Effector memory CD8-positive, alpha-beta T cell (primary cell): ENCODE measurements at regions not wholly inside any gene's neighbourhood (a gene's known extent, or its start where the extent isn't known, plus 50 kb on each side); places are given as distances from the start of the nearest gene placed in this dataset.

ENCODE experiments used
- ATAC-seq: fragments of 150-1000 bp; cut with Tn5 transposase; replicated peaks from 2 replicates; pipeline ENCODE4 v1.10.0; 2021; ENCODE audit warnings: mild to moderate bottlenecking, moderate library complexity
- DNase-seq, 3 experiments: peaks; one replicate each; pipeline ENCODE4 v3.0.0; 2021
- H3K27ac Mint-ChIP-seq, 2 donors: one replicate each; pipeline ENCODE4 v1.8.0; 2022; ENCODE audit warnings: mild to moderate bottlenecking in 2 of 2, mixed read lengths in 2 of 2, moderate library complexity in 2 of 2
- H3K27me3 Mint-ChIP-seq, 2 donors: one replicate each; pipeline ENCODE4 v1.8.0; 2022; ENCODE audit warnings: mixed read lengths in 2 of 2
- H3K36me3 Mint-ChIP-seq: one replicate; pipeline ENCODE4 v1.8.0; 2022; ENCODE audit warnings: mild to moderate bottlenecking, moderate library complexity, mixed read lengths; ENCODE audit not compliant: insufficient read depth
- H3K4me1 Mint-ChIP-seq, 2 donors: one replicate each; pipeline ENCODE4 v1.8.0; 2022; ENCODE audit warnings: low read depth in 2 of 2, mixed read lengths in 2 of 2
- H3K4me3 Mint-ChIP-seq, 2 donors: one replicate each; pipeline ENCODE4 v1.8.0; 2022; ENCODE audit warnings: mild to moderate bottlenecking in 2 of 2, mixed read lengths in 2 of 2, moderate library complexity in 2 of 2
- H3K9me3 Mint-ChIP-seq, 2 donors: one replicate each; pipeline ENCODE4 v1.8.0; 2022; ENCODE audit warnings: mixed read lengths in 2 of 2

DNA sequence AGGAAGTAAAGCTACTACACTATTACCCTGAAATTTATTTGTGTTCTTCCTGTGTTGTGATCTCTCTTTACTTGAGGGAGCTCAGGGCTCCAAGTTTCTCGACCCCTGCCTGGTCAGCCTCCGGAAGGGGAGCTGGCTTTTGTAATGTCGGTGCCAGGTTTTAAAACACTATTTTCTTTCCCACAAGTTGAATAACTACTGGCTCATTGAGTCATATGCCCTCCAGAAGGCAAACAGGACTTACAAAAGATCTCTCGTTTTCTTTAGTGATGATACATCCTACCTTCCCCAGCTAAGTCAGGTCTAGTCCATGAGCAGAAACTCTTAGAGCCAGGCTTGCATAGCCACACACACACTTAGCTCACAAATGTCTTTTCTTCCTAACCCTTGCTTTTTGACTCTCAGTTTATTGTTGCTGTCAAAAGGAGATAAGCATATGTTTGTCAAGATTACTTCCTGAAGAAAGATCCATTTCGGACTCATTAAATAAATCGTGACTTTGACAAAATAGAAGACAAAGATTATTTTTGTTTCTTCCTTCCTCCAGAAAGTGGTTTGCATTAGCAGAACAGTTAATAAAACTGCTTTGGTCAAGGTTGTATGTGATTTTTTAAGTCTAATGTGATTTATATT, 209.8 kb upstream of the FLRT2 start:
- ATAC-seq: no peak
- DNase-seq: no peak
- H3K27me3 Mint-ChIP-seq: no peaks in the 10 kb centered on the region
- H3K4me1 Mint-ChIP-seq: no peaks in the 10 kb centered on the region
- H3K36me3 Mint-ChIP-seq: no peaks in the 10 kb centered on the region
- H3K9me3 Mint-ChIP-seq: peaks cover 6 to 7% of the 10 kb centered on the region in 2 donors
- H3K4me3 Mint-ChIP-seq: no peak overlapping the region
- H3K27ac Mint-ChIP-seq: no peak overlapping the region

DNA sequence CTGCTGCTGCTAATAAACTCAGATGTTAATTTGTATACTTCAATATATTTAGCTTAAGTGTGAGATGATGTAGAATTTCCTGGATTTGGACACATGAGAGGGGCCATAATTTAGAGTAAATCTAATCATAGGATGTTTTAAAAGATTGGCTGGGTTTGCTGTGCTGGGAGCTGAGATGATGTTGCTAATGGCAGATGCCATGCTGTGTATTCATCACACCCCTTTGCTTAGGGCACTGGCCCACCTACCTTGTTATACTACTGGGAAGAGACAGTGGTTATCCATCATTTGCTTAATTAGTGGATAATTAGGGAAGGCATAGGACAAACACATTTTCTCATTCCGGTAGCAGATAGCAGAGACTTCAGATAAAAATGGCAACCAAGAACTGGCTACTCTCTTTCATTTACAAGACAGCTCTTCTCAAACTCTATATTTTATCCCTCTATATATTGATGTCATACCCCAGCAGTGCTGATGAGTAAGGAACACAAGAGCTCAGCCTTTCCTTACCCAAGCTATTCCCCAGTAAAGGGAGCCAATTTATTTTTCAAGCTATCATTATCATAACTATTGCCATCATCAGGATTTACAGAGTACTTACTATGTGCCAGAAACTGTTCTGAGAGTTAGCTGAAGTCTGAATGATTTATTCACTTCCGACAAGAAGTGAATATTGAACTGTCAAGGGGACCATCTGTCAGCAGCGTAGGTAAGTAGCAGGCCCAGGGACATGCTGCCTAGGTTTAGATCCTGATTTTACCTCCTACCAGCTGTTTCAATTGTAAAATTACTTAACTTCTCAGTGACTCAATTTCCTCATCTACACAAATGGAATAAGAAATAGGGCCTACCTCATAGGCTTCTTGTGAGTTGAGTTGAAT, 204.6 kb upstream of the FLRT2 start:
- ATAC-seq (no peak), DNase-seq (no peak)
- Mint-ChIP-seq H3K4me3 (no peak overlapping the region), H3K27me3 (no peaks in the 10 kb centered on the region), H3K9me3 (peaks cover 6 to 9% of the 10 kb centered on the region in 2 donors), H3K4me1 (no peaks in the 10 kb centered on the region), H3K27ac (no peak overlapping the region), H3K36me3 (no peaks in the 10 kb centered on the region)

DNA sequence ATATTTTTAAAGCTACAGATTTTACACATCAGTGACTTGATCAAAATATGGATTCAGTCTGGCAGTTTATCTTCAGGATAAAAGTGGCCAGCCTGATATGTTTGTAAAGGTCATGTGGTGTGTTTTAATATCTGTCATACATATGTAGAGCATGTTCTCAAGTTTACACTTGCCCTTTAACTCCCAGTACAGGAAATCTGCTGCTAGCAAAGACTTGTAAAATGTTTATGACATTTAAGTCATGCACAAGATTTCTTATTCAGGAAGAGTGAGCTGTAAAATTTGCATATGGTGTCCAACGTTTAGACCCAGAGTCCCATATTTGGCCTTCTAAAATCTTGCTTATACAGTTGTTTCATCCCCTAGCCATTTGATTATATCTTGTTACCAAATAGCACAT, 197.5 kb upstream of the FLRT2 start:
- ATAC-seq: no peak
- H3K36me3 Mint-ChIP-seq: no peaks in the 10 kb centered on the region
- no peaks in the 10 kb centered on the region for H3K27me3 Mint-ChIP-seq
- H3K4me3 Mint-ChIP-seq: no peak overlapping the region
- no peaks in the 10 kb centered on the region for H3K4me1 Mint-ChIP-seq
- no peak overlapping the region for H3K27ac Mint-ChIP-seq
- DNase-seq: no peak
- H3K9me3 Mint-ChIP-seq: peaks cover 0 to 5% of the 10 kb centered on the region in 2 donors

DNA sequence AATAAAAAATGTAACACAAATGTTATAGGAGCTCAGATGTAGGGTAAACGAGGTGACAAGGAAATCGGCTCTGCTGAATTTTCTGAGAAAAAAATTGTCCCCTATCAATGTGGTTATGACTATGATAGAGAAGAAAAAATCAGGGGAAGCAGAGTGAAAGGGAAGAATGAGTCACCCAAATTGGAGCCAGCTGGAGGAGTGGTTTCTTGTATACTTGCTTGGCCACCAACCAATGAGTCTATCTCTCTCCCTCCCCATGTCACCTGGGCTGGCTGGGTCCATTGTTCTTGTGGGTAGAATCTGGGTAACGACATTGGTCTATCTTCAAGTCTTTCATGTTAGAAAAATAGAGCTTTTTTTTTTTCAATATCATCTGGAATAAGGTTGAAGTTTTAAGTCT, 196.6 kb upstream of the FLRT2 start:
- Mint-ChIP-seq H3K27ac (no peak overlapping the region), H3K4me3 (no peak overlapping the region), H3K36me3 (no peaks in the 10 kb centered on the region), H3K27me3 (no peaks in the 10 kb centered on the region), H3K9me3 (no peaks in the 10 kb centered on the region), H3K4me1 (no peaks in the 10 kb centered on the region)
- ATAC-seq (no peak), DNase-seq (no peak)

DNA sequence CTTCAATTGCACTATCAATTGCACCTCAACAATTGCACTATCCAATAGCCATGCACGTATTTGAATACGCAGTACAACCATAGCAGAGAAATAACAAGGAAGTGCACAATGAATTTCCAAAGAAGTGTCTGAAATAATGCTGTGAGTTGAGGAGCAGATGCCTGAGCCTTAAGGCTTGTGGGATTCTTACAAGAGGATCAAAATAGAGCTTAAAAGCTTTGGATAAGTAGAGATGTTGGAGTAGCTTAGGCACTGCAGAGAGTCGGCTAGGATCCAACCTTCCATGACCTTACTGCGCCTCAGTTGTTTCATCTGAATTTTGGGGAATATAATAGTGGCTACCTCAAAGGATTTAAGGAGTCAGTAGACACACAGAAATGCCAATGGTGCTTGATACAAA, 196.1 kb upstream of the FLRT2 start:
- no peaks in the 10 kb centered on the region for H3K4me1 Mint-ChIP-seq
- H3K36me3 Mint-ChIP-seq: no peaks in the 10 kb centered on the region

DNA sequence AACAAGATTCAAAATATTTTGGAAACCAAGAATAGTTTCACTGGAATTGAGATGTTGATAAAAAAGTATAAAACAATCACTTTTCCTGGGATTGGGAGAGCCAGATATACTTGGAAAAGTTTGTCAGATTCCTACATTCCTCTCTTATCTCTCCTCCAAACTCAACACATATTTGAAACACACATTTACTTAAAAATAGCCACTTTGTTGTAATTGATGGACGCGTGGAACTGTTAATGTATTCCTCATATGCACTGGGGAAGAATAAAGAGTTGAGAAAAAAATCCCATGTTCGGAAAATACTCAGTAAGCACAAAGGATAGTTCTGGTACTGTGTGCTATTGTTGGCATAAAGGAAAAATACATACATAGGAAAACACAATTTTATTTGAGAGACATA, 195.6 kb upstream of the FLRT2 start:
- ATAC-seq (no peak), DNase-seq (no peak)
- no peaks in the 10 kb centered on the region for H3K27me3 Mint-ChIP-seq
- no peak overlapping the region for H3K4me3 Mint-ChIP-seq
- no peak overlapping the region for H3K27ac Mint-ChIP-seq
- no peaks in the 10 kb centered on the region for H3K4me1 Mint-ChIP-seq
- H3K36me3 Mint-ChIP-seq: no peaks in the 10 kb centered on the region
- H3K9me3 Mint-ChIP-seq: no peaks in the 10 kb centered on the region

More for the DNA sequence above, 196.1 kb upstream of the FLRT2 start:
- Mint-ChIP-seq H3K4me3 (no peak overlapping the region), H3K27me3 (no peaks in the 10 kb centered on the region), H3K27ac (no peak overlapping the region), H3K9me3 (no peaks in the 10 kb centered on the region)
- ATAC-seq (no peak), DNase-seq (no peak)

DNA sequence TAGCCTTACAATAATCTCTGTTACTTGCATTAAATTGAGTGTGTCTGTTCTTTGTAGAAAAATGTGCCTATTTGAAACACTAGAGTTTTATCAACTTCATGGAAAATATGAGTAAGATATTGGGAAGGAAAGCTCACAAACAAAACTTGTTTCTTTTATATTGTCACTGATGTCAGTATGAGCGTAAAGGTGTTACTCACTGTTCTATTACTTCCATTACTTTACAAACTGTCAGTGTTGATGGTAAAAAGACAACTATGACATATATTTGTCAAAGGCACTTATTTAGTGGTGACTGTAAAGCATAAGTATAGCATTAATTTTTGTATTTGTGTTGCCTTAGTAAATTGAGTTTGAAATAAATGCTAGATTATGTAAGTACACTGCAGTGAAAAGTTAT, 193.7 kb upstream of the FLRT2 start:
- no peaks in the 10 kb centered on the region for H3K4me1 Mint-ChIP-seq
- H3K27me3 Mint-ChIP-seq: no peaks in the 10 kb centered on the region
- DNase-seq (no peak), ATAC-seq (no peak)
- no peak overlapping the region for H3K27ac Mint-ChIP-seq
- no peaks in the 10 kb centered on the region for H3K9me3 Mint-ChIP-seq
- H3K4me3 Mint-ChIP-seq: no peak overlapping the region
- no peaks in the 10 kb centered on the region for H3K36me3 Mint-ChIP-seq

DNA sequence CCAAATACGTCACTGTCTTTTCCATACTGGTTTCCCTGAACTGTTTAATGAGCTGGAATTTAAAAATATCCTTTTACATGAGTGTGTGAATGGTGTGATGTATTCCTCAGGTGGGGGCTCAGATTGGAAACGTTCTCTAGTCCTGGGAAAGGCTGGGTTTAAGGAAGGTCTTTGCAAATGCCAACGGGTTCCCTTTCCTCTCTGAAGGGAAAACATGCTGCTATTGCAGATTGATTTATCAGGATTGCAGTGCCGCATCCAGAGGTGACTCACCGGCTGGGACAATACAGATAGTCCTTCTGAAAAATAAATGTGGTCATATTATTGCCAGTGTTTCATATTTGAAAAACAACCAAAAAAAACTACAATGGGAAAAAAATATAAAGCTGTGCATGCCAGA, 193.1 kb upstream of the FLRT2 start:
- no peaks in the 10 kb centered on the region for H3K9me3 Mint-ChIP-seq
- ATAC-seq (no peak), DNase-seq (no peak)
- H3K36me3 Mint-ChIP-seq: no peaks in the 10 kb centered on the region
- no peak overlapping the region for H3K4me3 Mint-ChIP-seq
- H3K27ac Mint-ChIP-seq: no peak overlapping the region
- no peaks in the 10 kb centered on the region for H3K27me3 Mint-ChIP-seq
- H3K4me1 Mint-ChIP-seq: no peaks in the 10 kb centered on the region

DNA sequence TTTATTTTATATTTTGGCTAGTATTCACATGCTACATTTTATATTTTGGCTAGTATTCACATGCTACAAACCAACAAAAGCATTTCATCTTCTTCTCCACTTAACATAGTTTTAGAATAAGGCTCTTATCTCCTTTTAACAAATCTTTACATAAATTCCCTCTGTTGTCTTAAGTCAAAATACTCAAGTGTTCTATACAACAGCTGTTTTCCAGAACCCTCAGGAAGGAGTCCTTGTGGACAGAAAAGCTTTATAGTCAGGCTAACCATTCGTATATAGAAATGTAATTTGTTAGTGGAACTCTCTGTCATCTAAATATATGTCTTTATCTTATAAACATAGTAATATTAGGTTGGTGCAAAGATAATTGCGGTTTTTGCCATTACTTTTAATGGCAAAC, 191.0 kb upstream of the FLRT2 start:
- no peaks in the 10 kb centered on the region for H3K4me1 Mint-ChIP-seq
- H3K27ac Mint-ChIP-seq: no peak overlapping the region
- no peaks in the 10 kb centered on the region for H3K27me3 Mint-ChIP-seq
- no peaks in the 10 kb centered on the region for H3K36me3 Mint-ChIP-seq
- DNase-seq: no peak
- H3K9me3 Mint-ChIP-seq: peaks cover 0 to 4% of the 10 kb centered on the region in 2 donors
- H3K4me3 Mint-ChIP-seq: no peak overlapping the region
- no peak for ATAC-seq

DNA sequence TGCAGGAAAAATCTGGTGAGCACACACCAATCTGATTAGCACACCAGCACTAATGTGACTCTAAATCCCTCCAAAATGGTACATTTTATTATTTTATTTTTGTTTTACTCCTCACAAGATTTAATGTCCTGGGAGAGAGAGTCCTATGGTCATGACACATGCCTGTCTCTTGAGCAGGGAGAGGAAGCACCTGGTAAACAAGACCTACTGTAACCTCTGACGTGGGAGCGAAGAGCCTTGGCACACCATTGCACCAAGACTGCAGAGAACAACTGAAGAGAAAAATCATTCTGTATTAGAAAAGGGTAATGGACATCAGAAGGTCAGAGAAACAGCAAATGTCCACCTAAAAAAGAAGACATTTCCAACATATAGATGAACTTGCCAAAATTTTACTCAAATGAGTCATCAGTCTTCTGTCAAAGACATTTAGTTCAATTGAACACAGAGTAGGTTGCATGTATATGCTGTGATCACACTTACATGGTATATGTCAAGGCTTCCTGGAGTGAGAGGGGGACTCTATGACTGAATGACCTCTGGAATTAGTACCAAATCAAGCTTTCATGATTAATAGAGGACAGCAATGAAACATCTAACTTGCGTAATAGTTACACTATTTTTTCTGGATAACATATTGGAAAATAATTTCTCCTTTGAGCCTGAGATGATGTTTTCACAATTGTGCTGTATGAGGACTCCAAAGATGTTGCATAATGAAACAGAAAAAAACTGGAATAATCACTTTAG, 186.9 kb upstream of the FLRT2 start:
- peaks cover 7 to 12% of the 10 kb centered on the region in 2 donors for H3K9me3 Mint-ChIP-seq
- no peaks in the 10 kb centered on the region for H3K4me1 Mint-ChIP-seq
- no peak overlapping the region for H3K4me3 Mint-ChIP-seq
- no peak for DNase-seq
- H3K27me3 Mint-ChIP-seq: no peaks in the 10 kb centered on the region
- no peak overlapping the region for H3K27ac Mint-ChIP-seq
- no peak for ATAC-seq
- H3K36me3 Mint-ChIP-seq: no peaks in the 10 kb centered on the region

DNA sequence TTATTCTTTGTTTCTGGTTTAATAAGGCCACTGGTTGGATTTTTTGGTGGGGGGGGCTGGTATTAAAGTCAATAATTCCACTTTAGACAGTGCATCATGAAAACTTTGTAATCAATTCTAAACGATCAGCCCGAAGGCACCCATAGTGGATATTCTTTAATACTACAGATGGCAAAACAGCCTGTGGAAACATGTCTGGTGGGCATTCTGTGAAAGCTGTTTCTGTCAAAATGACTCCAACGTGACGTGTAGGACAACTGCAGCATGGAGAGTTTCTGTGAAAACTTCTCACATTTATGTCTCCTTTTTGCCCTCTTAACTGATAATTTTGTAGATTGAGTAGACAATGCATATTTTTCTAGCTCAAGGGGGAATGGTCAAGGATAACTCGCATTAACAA, 185.8 kb upstream of the FLRT2 start:
- peaks cover 7 to 13% of the 10 kb centered on the region in 2 donors for H3K9me3 Mint-ChIP-seq
- no peaks in the 10 kb centered on the region for H3K4me1 Mint-ChIP-seq
- no peak for DNase-seq
- H3K27ac Mint-ChIP-seq: no peak overlapping the region
- no peak overlapping the region for H3K4me3 Mint-ChIP-seq
- no peaks in the 10 kb centered on the region for H3K27me3 Mint-ChIP-seq
- no peaks in the 10 kb centered on the region for H3K36me3 Mint-ChIP-seq
- ATAC-seq: no peak

DNA sequence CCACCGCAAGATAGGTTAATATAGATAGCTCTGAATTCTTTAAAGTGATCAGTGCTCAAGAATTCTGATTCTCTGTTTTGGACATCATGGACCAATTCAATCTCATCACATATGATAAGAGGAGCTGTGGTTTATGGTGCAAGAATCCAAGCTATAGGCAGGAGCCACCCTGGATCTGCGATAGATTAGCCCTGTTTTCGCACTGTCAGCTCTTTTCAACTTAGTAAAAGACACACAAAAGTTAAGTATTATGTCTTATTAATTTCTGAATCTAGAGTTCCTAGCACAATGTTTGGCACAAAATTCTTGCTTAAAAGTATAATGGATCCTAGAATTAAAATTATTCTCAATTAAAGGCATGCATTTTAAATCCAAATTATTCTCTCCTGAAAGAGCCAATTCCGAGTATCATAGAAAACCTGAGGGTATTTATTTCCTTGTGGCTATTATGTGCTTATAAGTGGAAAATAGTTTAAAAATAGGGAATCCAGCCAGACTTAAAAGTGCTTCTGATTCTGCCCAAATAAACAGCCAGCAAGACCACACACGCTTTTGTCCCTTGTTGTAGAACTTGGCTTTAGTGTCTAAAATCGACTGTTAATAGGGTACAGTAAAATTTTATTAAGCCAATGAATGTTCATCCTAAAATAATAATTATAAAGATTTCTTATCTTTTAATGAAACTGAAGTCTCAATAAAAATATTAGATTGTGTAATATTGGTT, 184.9 kb upstream of the FLRT2 start:
- no peak overlapping the region for H3K27ac Mint-ChIP-seq

DNA sequence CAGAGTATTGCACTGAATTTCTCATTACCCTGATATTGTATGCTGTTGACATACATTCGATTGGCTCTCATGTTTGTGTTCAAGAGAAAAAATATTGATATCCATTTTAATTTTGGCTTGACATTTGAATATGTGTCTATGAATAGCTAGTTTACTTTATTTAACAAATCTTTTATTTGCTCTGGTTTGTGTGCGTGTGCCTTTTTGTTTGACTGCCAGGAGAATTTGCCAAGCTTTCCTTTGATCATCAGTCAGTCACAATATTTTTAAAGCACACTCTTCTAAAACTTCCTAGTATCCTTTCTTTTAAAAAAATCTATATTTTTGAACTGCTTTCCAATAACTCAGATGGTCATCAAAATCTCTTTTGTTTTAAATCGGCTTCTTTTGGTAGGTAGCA, 179.3 kb upstream of the FLRT2 start:
- Mint-ChIP-seq H3K36me3 (no peaks in the 10 kb centered on the region), H3K4me3 (no peak overlapping the region), H3K27me3 (no peaks in the 10 kb centered on the region), H3K9me3 (peaks cover 7 to 21% of the 10 kb centered on the region in 2 donors), H3K4me1 (no peaks in the 10 kb centered on the region), H3K27ac (no peak overlapping the region)
- ATAC-seq (no peak), DNase-seq (no peak)

More for the DNA sequence above, 184.9 kb upstream of the FLRT2 start:
- DNase-seq (no peak), ATAC-seq (no peak)
- Mint-ChIP-seq H3K4me1 (no peaks in the 10 kb centered on the region), H3K9me3 (peaks cover 7 to 13% of the 10 kb centered on the region in 2 donors), H3K4me3 (no peak overlapping the region), H3K36me3 (no peaks in the 10 kb centered on the region), H3K27me3 (no peaks in the 10 kb centered on the region)
